ENCODE measurements at regions not wholly inside any gene's neighbourhood (a gene's known extent, or its start where the extent isn't known, plus 50 kb on each side); places are given as distances from the start of the nearest gene placed in this dataset.

- CTCF ChIA-PET: no interaction called here
- no peak overlapping the region for H3K4me2 ChIP-seq (ENCODE audit: low read depth, low read length)
- no peaks in the 10 kb centered on the region for H3K9me1 ChIP-seq (ENCODE audit: insufficient read depth, low read length)
- no peak overlapping the region for H3K9ac ChIP-seq (ENCODE audit: low read depth, low read length)
- no peak overlapping the region for H2BK120ac ChIP-seq (ENCODE audit: low read depth, low read length)
- H4K8ac ChIP-seq (ENCODE audit: low read depth in 2 of 2, low read length in 2 of 2): no peak overlapping the region
- TF ChIP-seq MAFK (IDR thresholded peaks at IDR 0.05; ENCODE audit: low read depth, low read length) (no peak), CTCF (conservative IDR thresholded peaks at IDR 0.05; ENCODE audit: low read depth, low read length) (no peak), SMC3 (IDR thresholded peaks at IDR 0.05; ENCODE audit: low read depth, low read length) (no peak), RCOR1 (IDR thresholded peaks at IDR 0.05; ENCODE audit: insufficient replicate concordance, low read length) (no peak), MAZ (IDR thresholded peaks at IDR 0.05; ENCODE audit: borderline replicate concordance, low read depth, low read length) (no peak)
- no CpG with 5 or more reads among the region's 6 CpGs for WGBS, 2 experiments (ENCODE audit: extremely low coverage in 2 of 2, insufficient read length in 1 of 2)
- H4K20me1 ChIP-seq (ENCODE audit: insufficient read depth, low read length): no peaks in the 10 kb centered on the region
- no peaks in the 10 kb centered on the region for H3K4me1 ChIP-seq (ENCODE audit: control insufficient read depth, insufficient read depth, low read length)
- no peaks in the 10 kb centered on the region for H3K36me3 ChIP-seq (ENCODE audit: control insufficient read depth, insufficient read depth, low read length)
- H3K4ac ChIP-seq (ENCODE audit: low read depth, low read length): no peak overlapping the region
- H3K27me3 ChIP-seq (ENCODE audit: control insufficient read depth, insufficient read depth, low read length): no peaks in the 10 kb centered on the region
- no peak overlapping the region for H4K91ac ChIP-seq (ENCODE audit: insufficient read depth, low read depth, low read length)
- POLR2A ChIA-PET (ENCODE audit: unreplicated experiment): no interaction called here
- dilution Hi-C loops (cut with HindIII; ENCODE audit: low sequenced_read_pairs, unreplicated experiment): no loop called here
- no peak overlapping the region for H3K18ac ChIP-seq (ENCODE audit: low read depth, low read length)
- in situ Hi-C loops (cut with MboI; ENCODE audit: low sequenced_read_pairs): no loop called here
- no peak overlapping the region for H4K5ac ChIP-seq (ENCODE audit: low read depth, low read length)
- no peak overlapping the region for H2BK15ac ChIP-seq (ENCODE audit: low read depth, low read length)
- H2AK5ac ChIP-seq (ENCODE audit: low read depth, low read length): no peak overlapping the region
- no peak overlapping the region for H3K56ac ChIP-seq (ENCODE audit: extremely low read depth, insufficient read depth, low read length)
- intact Hi-C loops (cut with micrococcal nuclease): no loop called here
- no peak overlapping the region for H2AFZ ChIP-seq (replicated peaks; ENCODE audit: low read length, poor library complexity)
- no peak overlapping the region for H3K14ac ChIP-seq (replicated peaks; ENCODE audit: low read depth, low read length)
- H3K79me1 ChIP-seq (ENCODE audit: low read depth in 1 of 2, low read length in 2 of 2): no peaks in the 10 kb centered on the region
- no peak overlapping the region for H2BK5ac ChIP-seq (ENCODE audit: low read depth, low read length, poor library complexity, severe bottlenecking)
- no peak overlapping the region for H2BK20ac ChIP-seq (ENCODE audit: low read depth, low read length)
- H3K4me3 ChIP-seq (ENCODE audit: insufficient read depth, low read depth, low read length): no peak overlapping the region
- H3K9me3 ChIP-seq (ENCODE audit: control insufficient read depth, insufficient read depth, low read length): peaks cover 15% of the 10 kb centered on the region
- H3K23ac ChIP-seq (ENCODE audit: low read depth, low read length): no peak overlapping the region
- H2AK9ac ChIP-seq (replicated peaks; ENCODE audit: low read depth, low read length, poor library complexity): no peak overlapping the region
- H3K27ac ChIP-seq (ENCODE audit: insufficient read depth, low read length): no peak overlapping the region
- ATAC-seq (ENCODE audit: low read depth) (no peak), DNase-seq (no peak)
- no TSS peak for BruUV-seq (replicated peaks)
Observed at GRCh38 chr14:97791072-97791471, 993.9 kb downstream of the VRK1 start.

Data from IMR-90 (cell line).